IMR-90 (cell line): ENCODE measurements at regions not wholly inside any gene's neighbourhood (a gene's known extent, or its start where the extent isn't known, plus 50 kb on each side); places are given as distances from the start of the nearest gene placed in this dataset.

ENCODE experiments used
- CEBPB ChIP-seq: IDR thresholded peaks from 2 replicates; pipeline ENCODE4 v1.6.1; 2012; ENCODE audit warnings: low read depth, low read length, improper control_type of control experiment
- CTCF ChIP-seq: conservative IDR thresholded peaks from 2 replicates; pipeline ENCODE4 v1.5.1; 2012; ENCODE audit warnings: mild to moderate bottlenecking, low read depth, low read length, improper control_type of control experiment
- MXI1 ChIP-seq: IDR thresholded peaks from 2 replicates; pipeline ENCODE4 v1.6.1; 2012; ENCODE audit warnings: low read depth, mild to moderate bottlenecking, low read length, moderate library complexity, borderline replicate concordance
- POLR2A ChIP-seq: IDR thresholded peaks from 2 replicates; pipeline ENCODE4 v1.6.1; 2012; ENCODE audit warnings: mild to moderate bottlenecking, low read depth, low read length
- RAD21 ChIP-seq: IDR thresholded peaks from 2 replicates; pipeline ENCODE4 v1.6.1; 2012; ENCODE audit warnings: low read length, improper control_type of control experiment
- RFX5 ChIP-seq: IDR thresholded peaks from 2 replicates; pipeline ENCODE4 v1.8.0; 2012; ENCODE audit warnings: low read depth, mild to moderate bottlenecking, low read length, moderate library complexity
- SMC3 ChIP-seq: fragments of 150-350 bp; IDR thresholded peaks from 2 replicates; pipeline ENCODE4 v1.6.1; 2016; ENCODE audit warnings: low read depth, mild to moderate bottlenecking, antibody characterized with exemption, low read length, moderate library complexity

- TF ChIP-seq CEBPB (no peak), CTCF (no peak), POLR2A (no peak), RFX5 (no peak), RAD21 (no peak), MXI1 (no peak), SMC3 (no peak)
These were observed 1164.7 kb upstream of the CDH8 start for GRCh38 chr16:63200940-63201339.
